Nephron (organoid): ENCODE measurements at regions not wholly inside any gene's neighbourhood (a gene's known extent, or its start where the extent isn't known, plus 50 kb on each side); places are given as distances from the start of the nearest gene placed in this dataset.
"Not testable (repeated sequence)": the region's sequence is repeated elsewhere in the genome, so short reads cannot be mapped to it uniquely, and the experiment has no call there.

ENCODE experiments used
- H3K27ac Mint-ChIP-seq, 3 experiments: 2 replicates each; pipeline ENCODE4 v1.8.0; 2020; ENCODE audit warnings: mixed read lengths in 3 of 3, mild to moderate bottlenecking in 2 of 3, moderate library complexity in 1 of 3
- H3K27me3 Mint-ChIP-seq: 2 replicates; pipeline ENCODE4 v1.8.0; 2021; ENCODE audit warnings: low read depth, mild to moderate bottlenecking, moderate library complexity, mixed read lengths
- H3K36me3 Mint-ChIP-seq: 2 replicates; pipeline ENCODE4 v1.8.0; 2020; ENCODE audit warnings: low read depth, mixed read lengths
- H3K4me1 Mint-ChIP-seq: 2 replicates; pipeline ENCODE4 v1.8.0; 2020; ENCODE audit warnings: mixed read lengths
- H3K4me3 Mint-ChIP-seq, 3 experiments: 2 replicates each; pipeline ENCODE4 v1.8.0; 2020; ENCODE audit warnings: mild to moderate bottlenecking in 3 of 3, mixed read lengths in 3 of 3, moderate library complexity in 2 of 3
- H3K9me3 Mint-ChIP-seq: 2 replicates; pipeline ENCODE4 v1.8.0; 2020; ENCODE audit warnings: mixed read lengths
- CTCF ChIP-seq, 3 experiments: fragments of 200-600 bp; sonication (generic); IDR thresholded peaks; one replicate each; pipeline ENCODE4 v1.5.0; 2021; ENCODE audit warnings: antibody characterized with exemption in 3 of 3; ENCODE audit not compliant: unreplicated experiment in 3 of 3

DNA sequence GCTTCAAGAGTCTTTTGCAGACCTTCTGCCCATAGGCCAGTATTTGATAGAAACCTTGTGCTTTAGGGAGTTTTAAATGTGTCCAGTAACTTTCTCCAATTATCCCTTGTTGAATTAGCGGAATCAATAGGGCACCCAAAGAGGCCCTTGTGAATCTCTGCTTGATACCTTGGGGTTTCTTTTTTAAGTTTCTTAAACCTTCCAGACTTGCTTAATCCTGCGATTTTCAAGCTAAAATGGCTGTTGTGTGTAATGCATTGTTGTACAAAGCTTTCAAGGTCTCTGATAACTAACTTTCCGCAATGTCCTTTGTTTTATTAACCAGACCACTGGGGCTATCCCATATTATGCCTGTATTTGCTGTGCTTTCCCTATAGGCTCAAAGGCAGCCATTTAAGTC lies 577.4 kb upstream of the RORB start:
- no peaks in the 10 kb centered on the region for H3K4me1 Mint-ChIP-seq
- H3K27ac Mint-ChIP-seq: no peak overlapping the region
- H3K36me3 Mint-ChIP-seq: no peaks in the 10 kb centered on the region
- H3K9me3 Mint-ChIP-seq: no peaks in the 10 kb centered on the region
- no peak overlapping the region for H3K4me3 Mint-ChIP-seq
- H3K27me3 Mint-ChIP-seq: peaks cover 4% of the 10 kb centered on the region
- no peak for TF ChIP-seq CTCF (IDR thresholded peaks at IDR 0.05; ENCODE audit: unreplicated experiment in 3 of 3)

- no peaks in the 10 kb centered on the region for H3K27me3 Mint-ChIP-seq
- H3K36me3 Mint-ChIP-seq: no peaks in the 10 kb centered on the region
- no peak overlapping the region for H3K27ac Mint-ChIP-seq
- no peaks in the 10 kb centered on the region for H3K9me3 Mint-ChIP-seq
- no peak overlapping the region for H3K4me3 Mint-ChIP-seq
- TF ChIP-seq CTCF (IDR thresholded peaks at IDR 0.05; ENCODE audit: unreplicated experiment in 3 of 3): no peak
- H3K4me1 Mint-ChIP-seq: no peaks in the 10 kb centered on the region
Measured at GRCh38 chr9:73923796-73924195, 573.3 kb upstream of the RORB start.

GRCh38 chr9:73951147-73951546 lies 546.0 kb upstream of the RORB start:
- no peaks in the 10 kb centered on the region for H3K36me3 Mint-ChIP-seq
- H3K27ac Mint-ChIP-seq: no peak overlapping the region
- H3K27me3 Mint-ChIP-seq: peaks cover under 1% of the 10 kb centered on the region
- H3K4me1 Mint-ChIP-seq: no peaks in the 10 kb centered on the region
- no peaks in the 10 kb centered on the region for H3K9me3 Mint-ChIP-seq
- H3K4me3 Mint-ChIP-seq: no peak overlapping the region
- TF ChIP-seq CTCF (IDR thresholded peaks at IDR 0.05; ENCODE audit: unreplicated experiment in 3 of 3): no peak

- H3K4me3 Mint-ChIP-seq: no peak overlapping the region
- H3K36me3 Mint-ChIP-seq: no peaks in the 10 kb centered on the region
- no peak for TF ChIP-seq CTCF (IDR thresholded peaks at IDR 0.05; ENCODE audit: unreplicated experiment in 3 of 3)
- no peaks in the 10 kb centered on the region for H3K4me1 Mint-ChIP-seq
- no peaks in the 10 kb centered on the region for H3K9me3 Mint-ChIP-seq
- no peak overlapping the region for H3K27ac Mint-ChIP-seq
- no peaks in the 10 kb centered on the region for H3K27me3 Mint-ChIP-seq
Measured at GRCh38 chr9:73962792-73963191, 534.3 kb upstream of the RORB start.

DNA sequence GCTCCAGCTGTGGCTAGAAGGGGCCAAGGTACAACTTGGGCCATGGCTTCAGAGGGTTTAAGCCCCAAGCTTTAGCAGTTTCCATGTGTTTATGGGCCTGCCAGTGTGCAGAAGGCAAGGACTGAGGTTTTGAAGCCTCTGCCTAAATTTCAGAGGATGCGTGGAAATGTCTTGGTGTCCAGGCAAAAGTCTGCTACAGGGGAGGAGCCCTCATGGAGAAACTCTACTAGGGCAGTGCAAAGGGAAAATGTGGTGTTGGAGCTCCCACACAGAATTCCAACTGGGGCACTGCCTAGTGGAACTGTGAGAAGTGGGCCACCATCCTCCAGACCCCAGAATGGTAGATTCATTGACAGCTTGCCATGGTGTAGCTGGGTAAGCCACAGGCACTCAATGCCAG lies 527.2 kb upstream of the RORB start:
- Mint-ChIP-seq H3K27me3 (no peaks in the 10 kb centered on the region), H3K27ac (no peak overlapping the region)
- TF ChIP-seq CTCF (IDR thresholded peaks at IDR 0.05; ENCODE audit: unreplicated experiment in 3 of 3): no peak

GRCh38 chr9:73976424-73976823 lies 520.7 kb upstream of the RORB start:
- H3K27me3 Mint-ChIP-seq, H3K4me1 Mint-ChIP-seq: not testable (repeated sequence)

More for the DNA sequence above, 527.2 kb upstream of the RORB start:
- no peaks in the 10 kb centered on the region for H3K4me1 Mint-ChIP-seq
- H3K9me3 Mint-ChIP-seq: peaks cover 10% of the 10 kb centered on the region
- H3K36me3 Mint-ChIP-seq: no peaks in the 10 kb centered on the region
- no peak overlapping the region for H3K4me3 Mint-ChIP-seq

DNA sequence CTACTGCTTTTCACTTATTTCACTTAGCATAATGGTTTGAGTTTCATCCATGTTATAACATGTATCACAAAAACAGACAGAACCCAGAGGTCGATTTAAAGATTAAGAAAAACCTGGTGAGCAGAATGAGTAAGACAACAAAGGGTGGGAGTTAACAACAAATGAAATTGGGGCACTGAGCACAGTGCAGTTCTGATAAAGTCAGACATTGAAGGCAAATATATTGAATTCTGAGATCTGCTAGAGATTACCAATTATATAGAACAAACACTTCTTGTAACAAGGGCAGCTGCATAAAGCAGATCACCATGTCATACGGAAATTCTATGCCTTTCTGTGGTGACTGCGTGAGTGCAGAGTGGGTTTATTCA lies 517.3 kb upstream of the RORB start:
- TF ChIP-seq CTCF (IDR thresholded peaks at IDR 0.05; ENCODE audit: unreplicated experiment in 3 of 3): no peak
- H3K36me3 Mint-ChIP-seq: no peaks in the 10 kb centered on the region
- H3K4me3 Mint-ChIP-seq: no peak overlapping the region
- H3K9me3 Mint-ChIP-seq: no peaks in the 10 kb centered on the region
- no peaks in the 10 kb centered on the region for H3K4me1 Mint-ChIP-seq
- no peak overlapping the region for H3K27ac Mint-ChIP-seq
- no peaks in the 10 kb centered on the region for H3K27me3 Mint-ChIP-seq

More at GRCh38 chr9:73976424-73976823, 520.7 kb upstream of the RORB start:
- H3K36me3 Mint-ChIP-seq, H3K4me3 Mint-ChIP-seq, H3K9me3 Mint-ChIP-seq, H3K27ac Mint-ChIP-seq: not testable (repeated sequence)
